M059J (cell line): ENCODE measurements at regions not wholly inside any gene's neighbourhood (a gene's known extent, or its start where the extent isn't known, plus 50 kb on each side); places are given as distances from the start of the nearest gene placed in this dataset.

Source experiments
- DNase-seq: peaks from one replicate; pipeline ENCODE4 v3.0.0-alpha.2; 2012; ENCODE audit warnings: low read depth

DNA sequence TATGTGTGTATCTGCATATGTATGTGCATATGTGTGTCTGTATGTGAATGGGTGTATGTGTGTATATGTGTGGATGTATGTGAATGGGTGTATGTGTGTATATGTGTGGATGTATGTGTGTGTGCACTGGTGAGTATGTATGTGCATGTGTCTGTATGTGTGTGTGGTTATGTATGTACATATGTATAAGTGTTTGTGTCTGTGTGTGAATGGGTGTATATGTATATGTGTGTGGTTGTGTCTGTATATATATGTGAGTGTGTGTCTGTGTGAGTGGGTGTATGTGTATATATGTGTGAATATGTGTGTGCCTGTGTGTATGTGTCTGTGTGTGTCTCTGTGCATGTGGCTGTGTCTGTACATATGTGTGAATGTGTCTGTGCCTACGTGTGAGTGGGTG, 748.4 kb upstream of the HS6ST1 start:
- no peak for DNase-seq

DNA sequence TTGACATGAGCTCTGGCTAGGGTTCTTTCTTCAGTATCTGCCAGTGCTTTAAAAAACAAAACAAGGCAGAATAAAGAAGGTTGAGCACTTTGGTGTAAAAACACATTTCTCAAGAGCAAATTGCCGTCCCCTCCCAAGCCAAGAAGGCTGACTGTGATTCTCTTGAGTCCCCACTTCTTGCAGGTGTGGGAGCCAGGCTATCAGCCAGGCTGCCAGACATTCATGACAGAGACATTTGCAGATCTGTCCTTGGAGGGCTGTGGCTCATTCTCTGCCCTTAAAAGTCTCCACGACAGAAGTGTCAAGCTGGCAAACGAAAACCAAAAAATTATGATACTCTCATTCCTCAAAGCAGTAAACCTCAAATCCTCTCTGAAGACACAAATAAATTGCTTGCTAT, 749.3 kb upstream of the HS6ST1 start:
- no peak for DNase-seq

DNA sequence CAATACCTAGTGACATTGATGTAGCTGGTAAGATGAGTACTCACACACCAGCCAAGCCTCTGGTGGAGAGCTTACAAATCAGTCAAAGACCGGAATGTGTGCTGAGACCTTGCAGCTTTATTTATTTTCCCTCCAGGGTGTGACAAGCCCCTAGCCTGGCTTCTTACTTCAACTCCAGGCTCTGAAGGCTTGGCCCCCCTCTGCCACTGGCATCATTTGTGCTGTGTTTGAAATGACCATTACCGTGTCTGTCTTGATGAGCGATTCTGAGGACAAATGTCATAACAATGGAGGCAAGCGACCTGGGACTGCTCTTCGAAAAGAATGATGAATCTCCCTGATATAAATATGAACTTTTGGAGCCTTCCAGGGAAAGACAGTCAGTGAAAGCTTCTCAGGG, 749.9 kb upstream of the HS6ST1 start:
- DNase-seq, result no peak

DNA sequence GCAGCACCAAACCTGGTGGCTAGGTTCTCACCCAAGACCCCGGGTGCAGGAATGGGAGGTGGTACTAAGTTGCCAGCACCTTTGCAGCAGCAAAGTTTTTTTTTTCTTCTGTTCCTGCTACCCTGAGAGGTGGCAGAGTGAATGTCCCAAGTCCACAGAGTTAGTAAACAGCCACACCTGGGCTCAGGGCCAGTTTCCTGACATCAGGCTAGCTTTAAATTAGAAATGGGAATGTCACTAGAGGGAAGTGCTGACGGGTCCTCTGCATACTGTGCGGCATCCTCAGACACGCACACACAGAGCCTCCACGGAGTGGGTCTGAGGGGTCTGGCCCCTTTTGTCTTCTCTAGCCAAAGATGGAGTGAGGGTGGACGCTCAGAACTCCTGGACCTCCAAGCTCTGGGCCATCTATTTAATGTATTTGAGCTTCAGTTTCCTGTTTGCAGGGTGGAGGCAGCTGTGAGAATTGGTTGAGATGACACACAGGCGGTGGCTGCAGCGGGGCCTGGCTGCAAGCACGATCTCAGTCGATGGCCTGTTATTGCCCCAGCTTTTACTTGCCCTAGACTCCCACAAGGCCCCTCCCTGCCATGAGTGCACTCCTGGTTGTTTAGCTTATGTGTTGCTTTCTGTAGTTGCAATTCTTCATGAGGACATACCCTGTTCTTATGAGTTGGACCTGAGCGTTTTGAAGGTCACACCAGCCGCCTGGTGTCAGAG, 751.4 kb upstream of the HS6ST1 start:
- DNase-seq, result no peak

DNA sequence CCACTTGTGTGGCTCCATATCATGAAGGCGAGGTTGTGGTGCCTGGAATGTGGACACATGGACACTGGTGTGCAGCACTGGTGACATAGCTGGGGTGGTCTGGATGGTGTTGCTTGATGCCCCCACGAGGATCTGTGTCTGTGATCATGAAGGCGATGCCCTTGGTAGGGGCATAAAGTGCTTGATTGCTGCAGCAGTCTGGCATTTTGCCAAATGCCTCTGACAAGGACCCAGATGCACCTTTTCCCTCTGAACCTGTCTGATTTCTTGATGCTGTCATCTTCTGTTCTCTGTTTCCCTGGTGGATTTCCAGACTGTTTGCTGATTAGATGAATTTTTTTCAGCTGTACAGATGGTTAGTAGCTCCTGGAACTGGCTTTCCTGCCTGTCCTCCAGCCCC, 752.0 kb upstream of the HS6ST1 start:
- DNase-seq, result no peak

DNA sequence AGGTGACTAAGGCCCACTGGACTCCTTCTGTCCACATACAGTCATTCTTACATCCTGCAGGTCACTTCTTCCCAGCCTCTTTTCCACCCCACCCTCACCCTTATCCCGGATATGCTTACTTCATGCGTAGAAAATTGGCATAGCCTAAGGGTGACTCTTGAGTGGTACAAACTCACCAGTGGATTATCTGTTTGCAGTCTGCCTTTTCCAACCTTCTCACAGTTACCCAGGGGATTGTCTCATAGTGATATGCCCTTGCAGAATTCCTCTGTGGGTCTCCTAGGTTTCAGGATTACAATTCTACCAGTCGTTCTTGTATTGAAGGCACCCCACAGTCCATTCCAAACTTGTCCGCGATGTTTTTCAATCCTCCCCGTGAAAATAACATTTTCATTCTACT, 752.9 kb upstream of the HS6ST1 start:
- DNase-seq, result no peak

DNA sequence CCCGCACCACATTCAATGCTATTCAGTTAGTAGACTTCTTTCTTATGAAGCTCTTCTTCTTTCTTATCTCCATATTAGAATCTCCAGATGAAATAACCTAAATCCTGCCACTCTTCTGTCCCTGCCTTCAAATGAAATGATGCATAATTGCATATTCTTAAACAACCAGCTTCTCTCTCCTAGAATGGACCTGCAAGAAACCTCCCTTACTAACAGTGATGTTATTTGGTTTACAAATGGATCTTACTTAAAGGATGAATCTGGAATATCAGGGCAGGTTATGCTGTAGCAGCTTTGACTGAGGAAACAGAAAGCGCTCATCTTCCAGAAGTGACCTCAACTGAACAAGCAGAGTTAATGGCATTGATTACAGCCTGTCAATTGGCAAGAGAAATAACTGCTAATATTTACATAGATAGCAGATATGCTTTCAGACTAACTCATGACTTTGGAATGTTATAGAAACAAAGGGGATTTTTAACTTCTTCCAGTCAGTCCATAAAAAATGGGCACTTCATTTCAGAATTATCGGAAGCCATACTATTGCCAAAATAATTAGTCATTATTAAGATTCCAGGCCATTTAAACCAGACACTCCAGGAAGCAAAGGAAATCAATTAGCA, 755.7 kb upstream of the HS6ST1 start:
- no peak for DNase-seq

DNA sequence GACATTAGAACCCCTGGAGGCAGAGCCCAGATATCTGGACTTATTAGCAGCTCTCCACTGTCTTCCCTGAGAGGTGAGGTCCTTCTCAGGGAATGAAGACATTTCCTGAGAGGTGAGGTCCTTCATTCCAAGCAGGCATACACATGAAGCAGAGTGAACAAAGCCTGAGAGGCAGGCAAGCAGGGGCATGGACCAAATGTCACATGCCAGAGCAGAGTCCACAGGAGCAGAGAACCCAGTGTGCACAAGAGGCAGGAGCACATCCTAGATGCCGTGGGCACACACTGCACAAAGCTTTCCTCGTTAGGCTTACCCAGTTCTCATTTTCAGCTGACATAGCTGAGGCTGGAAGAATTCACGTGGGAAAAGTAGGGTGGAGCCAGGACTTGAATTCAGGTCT, 759.9 kb upstream of the HS6ST1 start:
- DNase-seq, result no peak

DNA sequence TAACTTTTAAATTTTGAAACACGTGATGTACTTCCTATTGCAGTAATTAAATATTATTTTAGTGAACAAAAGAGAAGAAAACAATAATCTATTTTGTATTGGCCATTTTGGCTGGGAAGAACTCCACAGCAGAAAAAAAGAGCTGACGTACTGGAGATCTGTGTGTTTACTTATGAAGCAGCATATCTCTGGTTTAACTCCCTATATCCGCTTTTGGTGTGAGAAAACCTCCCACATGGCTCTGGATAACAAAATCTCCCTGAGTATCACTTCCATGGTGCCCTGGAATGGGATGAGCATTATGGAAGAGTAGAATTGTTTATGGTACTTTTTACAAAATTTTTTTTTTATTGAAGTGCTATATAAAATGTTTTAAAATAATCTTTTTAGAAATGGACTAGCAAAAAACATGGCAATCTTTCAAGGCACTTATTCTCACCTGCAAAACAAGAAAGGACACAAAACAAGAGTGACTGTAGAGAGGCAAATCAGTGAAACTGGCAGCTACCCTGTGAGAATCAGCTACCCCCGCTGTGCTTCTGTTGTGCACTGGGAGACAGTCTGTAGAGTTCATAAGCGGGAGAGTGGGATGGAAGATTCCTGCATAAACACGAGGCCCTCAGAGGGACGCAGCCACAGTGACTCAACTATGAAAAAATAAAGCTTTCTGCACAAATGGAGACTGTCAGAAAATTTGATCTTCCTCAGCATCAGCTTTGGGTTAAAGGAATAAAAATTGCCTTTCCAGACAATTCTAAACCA, 762.2 kb upstream of the HS6ST1 start:
- DNase-seq, result no peak

DNA sequence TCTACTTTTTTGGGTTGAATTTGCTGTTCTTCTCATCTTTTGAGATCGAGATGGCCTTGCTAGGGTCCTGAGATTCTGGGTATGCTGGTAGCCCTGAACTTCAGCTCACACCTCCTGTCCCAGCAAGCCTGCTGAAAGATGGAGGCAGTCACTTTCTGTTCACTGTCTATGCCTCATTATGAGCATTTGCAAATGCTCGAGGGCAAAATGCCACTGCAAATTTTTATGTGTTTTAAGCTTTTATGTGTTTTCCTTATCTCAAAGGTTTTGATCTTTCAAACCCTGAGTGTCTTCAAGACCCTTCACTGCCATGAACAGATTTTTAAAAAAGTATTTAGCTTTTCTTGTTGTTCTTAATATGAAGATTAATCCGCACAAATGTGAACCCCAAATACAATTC, 766.7 kb upstream of the HS6ST1 start:
- DNase-seq, result no peak

DNA sequence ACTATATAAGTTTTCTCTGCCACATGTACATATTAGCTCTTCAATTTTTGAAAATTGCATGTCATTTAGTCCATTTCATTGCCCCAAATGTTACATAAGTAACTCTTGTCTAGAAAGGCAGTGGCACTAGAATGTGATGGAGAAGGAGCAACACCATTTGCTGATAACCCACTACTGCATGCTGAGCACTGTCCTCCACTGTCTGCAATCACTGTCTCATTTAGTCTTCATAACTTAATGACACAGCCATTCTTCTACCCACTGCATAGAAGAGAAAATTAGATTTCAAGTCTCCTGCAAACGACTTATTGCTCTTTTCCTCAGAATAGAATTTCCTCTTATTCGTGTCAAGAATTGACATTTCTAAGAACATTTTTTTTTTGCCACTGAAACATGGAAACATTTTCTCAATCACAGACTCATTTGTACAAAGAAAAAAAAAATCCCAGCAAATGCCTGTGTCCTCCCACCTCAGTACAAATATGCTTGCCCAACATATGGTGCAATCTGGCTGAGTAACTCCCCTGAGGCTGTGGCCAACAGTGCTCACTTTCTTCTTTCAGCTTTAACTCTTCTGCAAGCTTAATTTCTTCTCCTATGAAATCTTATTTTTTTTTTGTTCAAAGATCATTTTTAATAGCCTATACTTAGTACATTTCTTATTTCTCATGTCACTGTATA, 768.6 kb upstream of the HS6ST1 start:
- DNase-seq, result no peak

DNA sequence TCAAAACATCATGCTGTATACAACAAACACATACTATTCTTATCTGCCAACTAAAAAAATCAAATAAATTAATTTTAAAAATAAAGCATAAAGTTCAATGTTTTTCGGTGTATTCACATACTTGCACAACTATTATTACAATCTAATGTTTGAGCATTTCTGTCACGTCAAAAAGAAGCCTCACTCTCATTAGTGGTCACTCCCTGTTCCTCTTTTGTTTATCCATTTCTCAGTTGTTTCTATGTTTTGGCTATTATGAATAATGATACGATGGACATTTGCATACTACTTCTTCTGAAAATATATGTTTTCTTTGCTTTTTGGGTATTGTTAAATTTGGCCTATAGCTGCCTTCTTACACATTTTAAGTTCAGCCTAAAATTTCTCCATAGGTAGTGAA, 773.0 kb upstream of the HS6ST1 start:
- DNase-seq, result no peak

DNA sequence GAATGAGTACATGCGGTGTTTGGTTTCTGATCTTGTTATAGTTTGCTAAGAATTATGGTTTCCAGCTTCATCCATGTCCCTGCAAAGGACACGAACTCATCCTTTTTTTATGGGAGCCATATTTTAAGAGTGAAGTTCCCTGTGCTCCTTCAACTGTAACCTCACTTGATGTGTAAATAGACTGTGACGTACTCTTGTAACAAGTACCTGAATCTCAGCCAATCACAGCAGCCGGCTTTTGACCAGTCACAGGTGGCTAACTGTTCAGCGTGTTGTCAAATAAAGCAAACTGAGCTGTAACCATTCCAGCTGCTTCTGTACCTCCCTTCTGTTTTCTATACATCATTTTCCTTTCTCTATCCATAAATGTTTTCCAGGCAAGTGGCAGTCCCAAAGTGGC, 774.3 kb upstream of the HS6ST1 start:
- peak; percentile 1 for DNase-seq

DNA sequence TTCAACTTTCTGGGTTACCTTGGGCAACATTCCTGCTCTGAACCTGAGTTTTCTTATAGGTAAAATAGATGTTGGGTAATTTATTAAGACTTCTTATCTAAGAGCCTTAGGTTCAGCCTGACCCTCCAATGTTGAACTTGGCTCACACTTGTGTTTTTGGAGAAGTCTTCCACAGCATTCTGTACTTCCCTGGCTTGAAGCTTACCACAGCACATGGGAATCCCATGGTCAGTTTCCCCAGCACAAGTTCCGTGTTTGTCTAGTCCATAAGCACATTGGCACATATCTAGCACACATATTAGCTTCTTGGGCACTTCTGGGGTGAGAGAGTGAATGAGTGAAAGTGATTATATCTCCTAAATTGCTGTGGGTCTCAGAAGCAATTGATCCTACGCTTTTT, 782.5 kb upstream of the HS6ST1 start:
- no peak for DNase-seq

DNA sequence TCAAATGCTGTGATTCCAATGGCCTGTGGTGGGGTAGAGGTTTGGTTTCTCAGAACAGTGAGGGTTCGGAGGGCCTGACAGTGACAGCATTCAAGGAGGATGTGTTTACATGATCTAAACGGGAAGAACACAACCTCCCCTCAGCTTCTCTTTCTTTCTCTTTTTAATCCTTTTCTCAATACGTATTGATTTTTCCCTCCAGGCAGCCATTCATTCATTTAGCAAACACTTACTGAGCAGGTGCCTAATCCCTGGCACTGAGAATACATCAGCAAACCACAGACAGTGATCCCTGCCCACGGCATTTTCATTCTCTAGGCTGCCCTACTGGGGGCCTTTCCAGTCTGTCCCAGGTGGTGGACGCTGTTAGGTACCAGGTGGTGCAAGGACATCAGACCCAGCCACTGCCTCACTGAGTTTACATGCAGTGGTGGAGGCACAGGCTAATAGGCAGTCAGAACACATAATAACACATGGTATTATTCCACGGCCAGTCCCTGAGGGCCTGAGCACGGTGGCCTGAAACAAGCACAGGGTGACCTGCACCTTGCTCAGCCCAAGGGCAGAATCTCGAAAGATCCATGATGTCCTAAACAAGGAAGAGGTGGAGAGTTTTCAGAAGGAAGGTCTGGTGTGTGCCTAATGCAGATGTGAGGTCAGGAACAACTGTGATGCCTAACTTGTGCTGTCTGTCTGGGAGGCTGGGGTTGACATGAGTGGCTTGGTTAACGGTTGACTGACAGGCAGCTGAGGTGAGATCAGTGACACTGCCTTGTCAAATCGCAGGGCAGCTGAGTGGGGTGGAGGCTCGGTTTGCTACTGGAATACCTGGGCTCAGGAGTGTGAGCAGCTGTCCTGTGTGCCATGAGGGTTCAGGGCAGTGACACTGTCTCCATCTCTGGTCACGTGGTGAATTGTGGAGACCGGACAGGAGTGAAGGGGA, 785.5 kb upstream of the HS6ST1 start:
- DNase-seq, result no peak

DNA sequence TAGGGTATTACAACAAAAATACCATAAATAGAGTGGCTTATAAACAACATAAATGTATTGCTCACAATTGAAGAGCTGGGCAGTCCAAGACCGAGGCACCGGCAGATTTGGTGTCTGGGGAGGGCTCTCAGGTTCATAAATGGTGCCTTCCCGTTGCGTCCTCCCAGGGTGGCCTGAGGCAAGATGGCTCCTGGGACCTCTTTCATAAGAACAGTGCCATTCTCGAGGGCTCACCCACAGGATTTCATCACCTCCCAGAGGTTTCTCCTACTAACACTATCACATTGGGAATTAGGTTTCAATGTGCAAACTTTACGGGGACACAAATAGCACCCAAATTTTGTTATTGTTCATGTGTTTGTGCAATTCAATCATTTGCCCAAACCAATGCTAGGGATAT, 793.5 kb upstream of the HS6ST1 start:
- no peak for DNase-seq

DNA sequence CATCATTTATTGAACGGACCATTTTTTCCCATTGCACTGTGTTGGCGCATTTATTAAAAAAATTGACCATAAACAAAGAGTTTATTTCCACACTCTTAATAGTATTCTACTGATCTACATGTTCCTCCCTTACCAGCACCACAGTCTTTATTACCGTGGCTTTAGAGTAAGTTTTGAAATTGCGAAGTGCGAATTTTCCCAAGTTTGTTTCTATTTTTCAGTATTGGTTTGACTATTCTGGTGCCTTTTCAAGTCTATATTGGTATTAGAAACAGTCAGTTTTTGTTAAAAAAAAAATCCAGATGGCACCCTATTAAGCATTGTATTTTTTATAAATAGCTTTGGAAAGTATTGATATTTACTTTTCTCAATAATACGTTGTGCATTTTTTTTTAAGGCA, 795.1 kb upstream of the HS6ST1 start:
- no peak for DNase-seq

DNA sequence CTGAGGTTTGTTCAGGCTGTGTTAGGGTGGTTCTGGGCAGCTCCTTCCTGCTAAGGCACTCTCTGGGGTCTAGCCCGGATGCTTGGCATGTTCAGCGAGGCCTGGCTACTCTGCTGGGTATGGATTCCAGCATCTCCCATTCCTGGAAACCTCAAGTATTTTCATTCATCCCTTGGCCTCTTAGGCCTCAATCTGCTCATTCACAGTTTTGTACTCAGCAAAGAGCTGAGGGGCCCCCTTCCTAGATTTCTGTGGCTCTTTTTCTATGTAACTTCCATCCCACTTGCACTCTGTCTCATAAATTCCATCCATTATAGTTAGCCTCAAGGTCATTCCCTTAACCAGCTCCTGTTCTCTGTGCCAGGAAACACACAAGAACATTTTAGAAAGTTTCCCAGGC, 798.8 kb upstream of the HS6ST1 start:
- no peak for DNase-seq

DNA sequence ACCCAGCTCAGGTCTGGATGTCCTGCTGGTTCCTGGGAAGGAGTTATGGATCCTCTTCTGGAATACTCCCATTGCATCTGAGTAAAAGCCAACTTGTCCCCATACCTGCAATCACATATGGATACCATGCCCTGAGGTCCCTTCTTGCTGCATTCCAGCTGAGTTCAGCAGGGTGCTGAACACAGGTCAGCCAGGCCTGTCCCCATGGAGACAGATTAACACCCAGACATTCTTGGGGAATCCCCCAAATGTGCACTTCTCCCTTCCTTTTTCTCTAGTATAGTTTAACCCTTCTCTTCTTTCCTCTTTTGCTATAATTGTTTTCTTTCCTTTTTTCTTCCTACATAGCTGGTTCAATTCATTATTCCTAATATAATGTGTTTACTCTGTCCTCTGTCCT, 799.6 kb upstream of the HS6ST1 start:
- DNase-seq, result no peak

DNA sequence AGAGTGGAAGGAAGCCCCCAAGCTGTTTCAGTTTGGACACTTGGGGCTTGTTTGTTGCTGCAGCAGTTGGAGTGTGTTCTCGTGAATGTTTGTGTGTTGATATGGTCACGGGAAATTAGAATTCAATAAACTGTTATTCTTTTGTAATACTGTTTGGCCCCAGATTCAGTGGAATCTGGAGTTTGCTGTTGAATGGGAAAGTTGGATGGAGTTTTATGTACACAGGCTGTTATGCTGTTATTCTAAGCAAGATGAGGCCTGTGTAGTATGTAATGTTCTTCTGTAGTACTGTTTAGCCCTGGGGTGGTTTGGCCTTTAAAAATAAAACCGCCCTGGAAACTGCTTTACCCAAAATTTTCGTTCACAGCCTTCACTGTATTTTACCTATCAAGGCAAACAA, 810.4 kb upstream of the HS6ST1 start:
- no peak for DNase-seq
